GM21825 (cell line): ENCODE measurements at regions not wholly inside any gene's neighbourhood (a gene's known extent, or its start where the extent isn't known, plus 50 kb on each side); places are given as distances from the start of the nearest gene placed in this dataset.

Source experiments
- ATAC-seq: cut with Tn5 transposase; IDR thresholded peaks from one replicate; pipeline ENCODE4 v1.9.1; 2021; ENCODE audit warnings: mild to moderate bottlenecking, moderate library complexity; ENCODE audit not compliant: unreplicated experiment

DNA sequence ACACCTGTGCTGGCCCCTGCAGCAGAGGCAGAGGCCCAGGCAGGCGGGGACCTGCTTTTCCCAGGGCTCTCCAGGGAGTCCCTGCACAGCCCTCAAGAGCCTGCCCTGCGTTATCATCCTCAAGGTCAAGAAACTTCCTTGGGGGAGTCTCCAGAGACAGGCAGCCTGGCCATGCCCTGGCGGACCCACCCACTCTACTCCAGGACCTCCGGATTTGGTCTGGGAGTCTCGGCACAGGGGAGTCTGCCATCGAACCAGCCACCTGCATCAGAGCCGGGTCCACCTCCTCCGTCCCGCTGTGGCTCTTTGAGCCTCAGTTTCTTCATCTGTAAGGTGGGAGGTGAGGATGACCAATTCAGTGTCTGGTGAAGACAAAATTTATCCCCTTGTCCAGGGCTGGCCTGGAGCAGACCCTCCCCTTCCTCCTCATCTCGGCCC, 75.3 kb upstream of the TNRC6C start:
- no peak for ATAC-seq

DNA sequence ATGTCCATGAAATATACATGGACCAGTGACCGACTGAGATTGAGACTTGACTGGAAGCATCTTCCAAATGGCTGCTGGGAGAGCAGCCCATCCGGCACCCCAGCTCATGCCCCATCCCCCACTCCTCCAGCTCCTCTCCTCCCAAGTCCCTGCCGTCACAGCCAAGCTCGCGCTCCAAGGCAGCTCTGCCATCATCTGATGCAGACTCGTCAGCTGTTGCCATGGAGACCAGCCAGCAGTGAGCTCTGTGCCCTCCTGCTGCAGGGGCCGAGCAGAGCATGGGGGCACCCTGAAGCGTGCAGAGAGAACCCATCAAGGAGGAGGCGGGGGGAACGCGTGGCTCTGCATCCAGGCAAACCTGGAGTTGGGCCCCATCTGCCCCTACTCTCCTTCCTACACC, 74.5 kb upstream of the TNRC6C start:
- ATAC-seq = no peak

DNA sequence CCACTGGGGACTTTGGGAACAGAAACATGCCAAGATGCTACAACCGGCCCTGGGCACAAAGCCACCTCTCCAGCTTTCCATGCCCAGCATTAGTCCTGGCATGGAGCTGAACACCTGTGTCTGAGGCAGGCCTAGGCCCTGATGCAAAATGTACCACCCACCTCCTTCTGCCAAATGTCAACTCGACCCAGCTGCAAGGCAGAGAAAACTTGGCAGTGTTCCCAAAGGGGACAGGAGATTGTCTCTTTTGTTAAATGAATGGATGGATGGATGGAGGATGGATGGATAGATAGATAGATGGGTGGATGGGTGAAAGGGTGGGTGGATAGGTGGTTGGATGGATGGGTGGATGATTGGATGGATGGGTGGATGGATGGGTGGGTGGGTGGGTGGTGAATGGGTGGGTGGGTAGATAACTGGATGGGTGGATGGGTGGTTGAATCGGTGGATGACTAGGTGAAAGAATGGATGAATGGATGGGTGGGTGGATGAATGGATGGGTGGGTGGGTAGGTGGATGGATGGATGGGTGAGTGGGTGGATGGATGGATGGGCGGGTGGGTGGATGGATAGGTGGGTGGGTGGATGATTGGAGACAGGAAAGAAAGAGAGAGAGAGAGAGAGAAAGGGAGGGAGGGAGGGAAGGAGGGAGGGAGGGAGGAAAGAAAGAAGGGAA, 73.4 kb upstream of the TNRC6C start:
- ATAC-seq = no peak

DNA sequence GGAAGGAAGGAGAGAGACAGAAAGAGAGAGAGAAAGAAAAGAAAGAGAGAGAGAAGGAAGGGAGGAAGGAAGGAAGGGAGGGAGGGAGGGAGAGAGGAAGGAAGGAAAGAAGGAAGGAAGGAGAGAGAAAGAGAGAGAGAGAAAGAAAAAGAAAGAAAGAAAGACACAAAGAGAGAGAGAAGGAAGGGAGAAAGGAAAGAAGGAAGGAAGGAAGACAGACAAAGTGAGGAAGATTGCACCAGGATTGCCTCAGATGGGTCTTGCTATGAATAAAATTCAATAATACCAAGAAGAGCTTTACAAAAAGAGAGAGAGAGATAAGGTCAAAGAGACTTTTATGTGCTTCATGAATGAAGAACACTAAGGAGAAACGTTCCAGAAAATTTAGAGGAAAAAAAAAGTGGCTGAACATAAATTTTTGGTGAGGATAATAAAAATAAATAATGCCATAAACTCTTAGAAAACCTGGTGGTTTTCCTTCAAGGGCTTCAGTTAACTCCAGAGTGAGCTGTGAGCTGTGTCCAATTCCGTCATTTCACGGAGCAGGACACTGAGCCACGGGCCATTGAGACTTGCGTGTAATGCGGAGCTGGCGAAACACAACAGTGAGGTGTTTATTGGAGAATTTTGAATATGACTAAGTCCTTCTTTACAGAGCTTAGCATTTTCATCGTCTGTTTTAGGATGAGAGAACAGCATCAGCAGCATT, 72.7 kb upstream of the TNRC6C start:
- no peak for ATAC-seq

DNA sequence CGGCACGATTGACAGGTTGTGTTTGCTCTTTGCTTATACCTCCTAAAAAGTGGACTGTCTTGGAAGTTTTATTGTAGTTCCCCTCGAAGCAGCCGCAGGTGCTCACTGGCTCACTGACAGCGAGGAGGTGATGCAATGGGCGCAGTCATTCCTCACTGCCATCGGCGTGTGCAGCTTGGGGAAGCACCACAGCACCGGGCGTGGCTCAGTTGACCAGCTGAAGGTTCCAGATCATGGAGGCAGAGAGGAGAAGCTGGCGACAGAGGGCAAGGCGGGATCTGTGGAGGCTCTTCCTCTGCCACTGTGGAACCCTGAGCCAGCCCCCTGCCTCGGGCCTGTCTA, 72.1 kb upstream of the TNRC6C start:
- ATAC-seq = no peak

DNA sequence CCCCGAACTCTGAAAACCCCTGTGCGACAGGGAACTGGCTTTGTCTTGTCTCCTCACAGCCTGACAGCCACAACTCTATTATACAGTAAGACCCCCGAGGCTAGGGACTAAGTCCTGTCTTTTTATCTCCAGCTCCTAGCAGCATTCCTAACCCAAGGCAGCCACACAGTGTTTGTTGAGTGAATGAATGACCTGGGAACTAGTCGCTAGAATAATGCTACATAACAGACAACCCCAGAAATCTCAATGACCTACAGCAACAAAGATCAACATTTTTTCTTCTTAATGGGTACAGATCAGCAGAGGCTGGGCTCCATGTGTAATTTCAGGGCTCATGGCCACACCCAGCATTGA, 71.4 kb upstream of the TNRC6C start:
- no peak for ATAC-seq

DNA sequence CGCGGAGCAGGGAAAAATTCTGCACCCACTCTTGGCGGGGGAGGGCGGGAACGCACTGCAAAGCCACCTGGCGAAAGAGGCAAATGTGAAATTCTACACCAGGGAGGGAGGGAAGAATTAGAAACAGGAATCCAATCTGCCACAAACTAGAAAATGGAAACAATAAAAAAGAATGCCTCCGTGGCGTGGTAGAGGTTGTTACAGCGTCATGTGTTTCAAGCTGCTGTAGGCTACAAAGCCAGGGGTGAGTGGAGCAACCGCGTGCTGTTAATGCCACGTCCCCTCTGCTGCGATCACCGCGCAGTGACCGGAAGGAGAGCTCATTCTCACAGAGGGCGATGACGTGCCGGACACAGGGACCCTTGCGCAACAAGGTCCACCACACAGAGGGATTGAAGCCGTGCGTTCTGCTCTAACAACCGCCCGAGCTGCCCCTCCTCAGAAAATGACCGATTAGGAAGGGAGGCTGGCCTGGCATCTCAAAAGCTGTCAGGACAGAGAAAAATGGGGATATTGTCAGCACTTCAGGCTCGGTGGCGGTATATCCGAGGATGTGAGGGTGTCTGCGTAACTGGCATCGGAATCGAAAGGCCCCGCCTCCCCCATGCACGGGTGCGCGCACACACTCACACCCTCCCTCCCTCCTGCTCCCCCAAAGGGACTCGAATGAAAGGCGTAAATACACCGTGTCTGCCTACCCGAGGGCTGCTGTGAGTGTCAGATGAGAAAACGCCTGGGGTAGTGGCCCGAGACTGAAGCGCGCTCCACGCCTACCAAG, 70.8 kb upstream of the TNRC6C start:
- ATAC-seq = no peak

DNA sequence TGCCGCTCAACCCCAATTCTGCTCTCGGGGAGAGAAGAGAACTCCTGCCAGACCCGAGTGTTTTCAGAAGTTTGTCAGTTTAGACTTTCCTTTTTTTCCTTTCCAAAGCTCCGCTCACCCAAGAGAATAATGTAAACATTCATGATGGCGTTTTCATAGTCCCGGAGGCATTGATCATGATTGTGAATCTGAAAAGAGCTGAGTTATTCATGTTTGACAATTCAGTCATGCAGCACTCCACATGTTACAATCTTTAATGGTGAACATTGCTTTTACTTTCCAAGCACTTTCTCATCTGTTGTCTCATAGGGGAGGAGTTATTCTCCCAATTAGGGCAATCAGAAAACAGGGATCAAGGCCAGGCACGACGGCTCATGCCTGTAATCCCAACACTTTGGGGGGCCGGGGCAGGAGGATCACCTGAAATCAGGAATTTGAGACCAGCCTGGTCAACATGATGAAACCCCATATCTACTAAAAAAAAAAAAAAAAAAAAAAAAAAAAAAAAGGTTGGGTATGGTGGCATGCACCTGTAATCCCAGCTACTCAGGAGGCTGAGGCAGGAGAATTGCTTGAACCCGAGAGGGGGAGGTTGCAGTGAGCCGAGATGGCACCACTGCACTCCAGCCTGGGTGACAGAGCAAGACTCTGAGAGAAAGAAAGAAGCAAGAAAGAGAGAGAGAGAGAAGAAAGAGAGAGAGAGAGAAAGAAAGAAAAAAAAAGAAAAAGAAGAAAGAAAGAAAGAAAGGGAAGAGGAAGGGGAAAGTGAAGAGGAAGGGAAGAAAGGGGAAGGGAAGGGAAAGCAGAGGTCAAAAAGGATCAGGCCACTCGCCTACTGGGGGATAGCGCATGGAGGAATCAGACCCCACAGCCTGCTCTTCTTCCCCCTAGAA, 70.0 kb upstream of the TNRC6C start:
- no peak for ATAC-seq

DNA sequence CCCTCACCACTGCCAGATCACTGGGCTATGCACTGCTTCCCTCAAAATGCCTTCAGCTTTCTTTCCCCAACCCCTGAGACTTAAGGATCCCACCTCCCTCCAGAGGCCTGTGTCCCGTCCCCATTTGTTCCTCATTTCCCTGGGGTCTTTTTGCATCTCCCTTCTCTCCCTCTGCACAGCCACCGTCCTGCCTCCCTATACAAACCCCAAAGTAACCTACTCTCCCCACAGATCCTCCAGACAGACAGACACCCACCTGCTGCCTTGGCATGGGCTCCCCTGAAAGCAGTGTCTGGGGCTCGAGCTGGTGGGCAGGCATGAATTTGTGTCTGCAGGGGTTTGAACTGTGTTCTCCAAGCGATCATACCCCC, 69.4 kb upstream of the TNRC6C start:
- no peak for ATAC-seq

DNA sequence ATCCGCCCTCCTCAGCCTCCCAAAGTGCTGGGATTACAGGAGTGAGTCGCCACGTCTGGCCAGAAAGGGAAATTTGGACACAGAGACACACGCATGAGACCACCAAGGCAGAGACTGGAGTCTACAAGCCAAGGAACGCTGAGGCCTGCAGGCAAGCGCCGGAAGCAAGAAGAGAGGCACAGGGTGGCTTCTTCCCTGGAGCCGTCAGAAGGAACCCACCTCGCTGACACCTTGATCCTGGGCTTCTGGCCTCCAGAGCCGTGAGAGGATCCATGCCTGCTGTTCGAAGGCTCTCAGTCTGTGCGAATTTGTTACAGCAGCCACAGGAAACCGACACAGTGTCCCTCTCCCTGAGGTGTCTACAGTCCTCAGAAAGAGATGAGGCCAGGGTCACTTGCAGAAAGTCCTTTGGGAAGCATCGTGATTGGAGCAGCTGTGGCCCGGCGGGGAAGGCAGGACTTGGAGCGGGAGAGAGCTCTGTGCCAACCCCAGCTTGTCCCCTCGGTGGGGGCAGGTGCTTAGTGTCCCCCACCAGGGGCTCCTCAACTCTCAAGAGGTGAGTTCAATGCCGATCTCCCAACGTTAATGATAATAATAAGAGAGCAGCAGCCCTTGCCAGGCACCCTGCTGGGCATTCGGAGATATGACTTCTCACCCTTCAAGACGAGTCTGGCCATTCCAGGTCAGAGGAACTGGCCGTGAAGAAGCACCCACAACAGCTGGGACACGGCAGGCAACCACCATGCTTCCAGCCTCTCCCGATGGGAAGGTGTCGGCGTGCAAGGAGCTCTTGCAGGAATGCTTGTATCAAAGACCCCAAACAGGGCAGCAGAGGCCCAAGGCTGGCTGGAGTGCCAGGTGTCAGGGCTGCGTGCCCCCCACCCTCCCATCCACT, 68.4 kb upstream of the TNRC6C start:
- ATAC-seq = no peak

DNA sequence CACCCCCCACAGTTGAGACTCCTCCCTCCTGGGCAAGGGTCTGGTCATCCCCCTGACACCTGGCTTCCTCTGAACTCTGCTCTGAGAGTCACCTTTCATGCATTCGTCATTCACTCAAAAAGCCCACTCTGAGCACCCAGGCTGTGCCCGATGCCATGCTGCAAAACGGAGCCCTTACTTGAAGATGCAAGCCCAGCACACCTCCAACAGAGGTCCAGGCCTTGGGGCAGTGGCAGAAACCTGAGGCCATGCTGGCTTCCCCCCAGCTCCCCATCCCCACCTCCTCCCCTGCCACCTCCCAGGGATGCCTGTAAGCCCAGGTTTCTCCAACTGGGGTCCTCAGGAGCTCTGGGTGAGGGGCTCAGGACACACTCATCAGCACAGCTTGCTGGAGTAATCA, 67.7 kb upstream of the TNRC6C start:
- no peak for ATAC-seq

DNA sequence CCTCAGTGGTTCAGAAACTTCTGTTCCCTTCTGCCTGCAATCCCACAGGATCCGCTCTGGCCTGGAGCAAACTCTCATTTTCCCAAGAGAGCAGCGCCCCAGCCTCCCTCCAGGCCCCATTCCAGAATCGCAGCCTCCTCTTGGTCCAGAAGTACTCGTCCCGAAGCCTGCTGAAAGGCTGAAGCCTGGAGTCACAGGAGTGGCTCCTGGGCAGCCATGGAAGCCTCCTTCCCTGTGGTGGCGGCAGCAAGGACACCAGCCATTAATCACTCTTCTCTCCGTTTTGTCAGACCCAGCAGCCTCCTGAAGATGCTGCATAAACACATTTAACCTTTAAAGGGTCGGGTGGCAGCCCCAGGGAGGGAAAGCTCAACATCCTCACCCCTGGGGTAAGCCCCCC, 66.9 kb upstream of the TNRC6C start:
- ATAC-seq = no peak

DNA sequence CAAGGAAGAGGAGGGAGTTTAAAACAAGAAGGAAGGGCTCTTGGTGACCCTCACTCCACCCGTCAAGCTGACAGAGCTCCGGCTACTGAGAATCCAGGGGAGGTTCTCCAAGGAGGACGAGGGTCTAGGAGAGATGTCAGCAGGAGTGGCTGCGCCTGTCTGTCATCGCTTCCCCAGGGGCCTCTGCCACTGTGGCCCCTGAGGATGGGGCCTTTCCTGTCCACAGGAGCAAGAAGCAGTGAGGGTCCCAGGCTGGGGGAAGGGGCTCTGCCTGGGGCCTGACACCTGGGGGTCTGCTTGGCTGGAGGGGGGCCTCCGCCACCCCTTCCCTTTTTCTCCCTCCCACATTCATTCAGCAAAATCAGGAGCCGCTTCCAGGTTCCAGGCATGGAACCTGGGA, 66.5 kb upstream of the TNRC6C start:
- ATAC-seq = no peak

DNA sequence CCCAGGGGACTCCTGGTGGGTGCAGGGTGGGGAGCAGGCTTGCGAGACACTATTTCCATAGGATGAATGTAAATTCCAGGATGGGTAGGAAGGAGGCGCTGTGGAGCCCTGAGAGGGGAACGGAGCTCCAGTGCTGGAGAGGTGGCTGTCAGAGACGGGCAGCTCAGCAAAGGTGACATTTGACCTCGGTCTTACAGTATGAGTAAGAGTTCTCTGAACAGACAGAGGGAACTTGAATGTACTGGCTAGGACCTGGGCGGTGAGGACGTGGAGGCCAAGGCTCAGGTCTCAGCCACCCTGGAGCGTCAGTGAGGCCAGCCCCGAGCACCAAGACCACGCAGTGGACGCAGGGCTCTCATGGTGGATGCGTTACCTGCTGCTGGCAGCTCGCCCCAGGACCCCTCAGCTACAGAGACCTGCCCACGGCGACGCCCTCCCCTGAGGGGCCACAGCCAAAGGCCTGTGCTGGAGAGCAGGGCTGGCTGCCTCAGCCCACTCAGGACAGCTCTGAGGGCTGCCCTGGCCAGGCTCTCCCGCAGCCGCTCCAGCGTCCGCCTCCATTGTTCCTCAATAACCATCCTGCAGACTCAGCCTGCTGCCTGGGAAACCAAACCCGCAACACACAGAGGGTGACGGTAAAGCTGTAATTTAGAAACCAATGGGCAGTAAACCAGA, 65.9 kb upstream of the TNRC6C start:
- ATAC-seq = no peak

DNA sequence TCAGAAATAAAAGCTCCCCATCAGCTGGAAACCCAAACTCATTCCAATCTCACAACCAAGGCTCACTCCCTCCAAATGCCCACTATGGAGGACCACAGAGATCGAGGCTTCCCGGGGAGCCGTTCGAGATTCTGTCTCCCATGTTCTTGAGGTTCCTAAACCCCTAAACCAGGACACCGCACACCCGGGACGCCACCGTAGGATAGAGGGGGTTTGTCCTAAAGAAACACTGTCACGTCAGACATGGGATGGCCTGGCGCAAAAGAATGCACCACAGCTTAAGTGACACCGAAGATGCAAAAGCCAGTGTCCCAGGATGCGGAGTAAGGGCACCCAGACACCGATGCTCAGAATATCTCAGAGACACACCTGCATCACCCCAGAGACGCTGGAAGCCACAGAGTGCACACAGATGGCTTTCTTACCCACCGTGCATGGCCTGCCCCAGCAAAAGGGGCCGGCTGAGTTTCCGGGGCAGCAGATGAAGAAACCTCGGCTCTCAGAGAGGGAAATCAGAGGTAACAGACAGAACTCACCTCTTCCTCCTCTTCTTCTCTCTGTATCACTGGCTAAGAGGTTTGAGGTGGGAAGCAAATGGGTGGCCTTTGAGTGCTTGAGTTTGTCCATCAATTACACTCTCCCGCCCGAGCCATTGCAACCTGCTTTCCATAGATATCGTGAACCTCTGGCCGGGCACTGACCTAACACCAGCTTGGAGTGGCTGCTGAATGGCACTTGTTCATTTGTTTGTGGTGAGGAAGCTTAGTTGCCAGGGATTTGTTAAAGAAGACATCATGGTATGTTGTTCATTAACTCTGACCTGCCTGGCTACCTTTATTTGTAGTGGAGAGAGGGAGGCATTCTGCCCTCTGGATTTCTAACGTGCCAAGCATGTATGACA, 65.1 kb upstream of the TNRC6C start:
- ATAC-seq = no peak

DNA sequence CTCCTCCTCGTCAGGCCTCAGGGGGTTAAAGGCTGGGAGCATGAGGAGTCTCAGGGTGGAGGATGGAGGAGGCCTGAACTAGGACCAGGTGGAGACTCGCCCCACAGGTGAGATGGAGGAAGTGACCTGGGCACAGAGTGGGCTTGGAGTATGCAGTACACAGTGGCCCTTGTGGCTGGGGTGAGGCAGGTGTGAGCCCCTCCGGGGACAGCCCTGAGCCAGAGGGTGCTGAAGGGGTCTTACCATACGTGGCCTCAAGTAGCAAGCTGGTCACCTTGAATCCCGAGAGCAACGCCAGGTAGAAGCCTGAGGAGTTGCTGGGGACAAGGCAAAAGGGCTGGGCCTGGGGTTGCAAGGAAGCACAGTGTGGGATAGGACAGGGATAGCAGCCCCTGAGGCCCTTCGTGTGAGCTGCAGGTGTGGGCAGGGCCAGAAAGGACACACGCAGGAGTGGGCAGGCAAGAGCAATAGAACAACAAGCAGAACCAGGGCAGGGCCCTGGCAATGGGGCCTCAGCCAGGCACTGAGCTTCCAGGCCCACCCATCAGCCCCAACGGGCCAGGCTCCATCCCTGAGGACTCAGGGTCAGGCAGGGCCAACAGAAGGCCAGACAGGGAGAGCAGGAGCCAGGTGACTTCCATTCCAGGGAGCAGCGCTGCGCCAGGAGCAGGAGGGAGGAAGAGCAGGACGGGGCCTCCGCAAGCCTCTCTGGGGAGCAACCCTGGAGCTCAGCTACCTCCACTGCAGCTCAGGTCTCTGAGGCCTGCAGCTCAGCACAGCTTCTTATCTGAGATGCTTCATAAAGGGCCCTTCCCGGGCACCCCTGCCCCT, 64.2 kb upstream of the TNRC6C start:
- ATAC-seq = no peak

DNA sequence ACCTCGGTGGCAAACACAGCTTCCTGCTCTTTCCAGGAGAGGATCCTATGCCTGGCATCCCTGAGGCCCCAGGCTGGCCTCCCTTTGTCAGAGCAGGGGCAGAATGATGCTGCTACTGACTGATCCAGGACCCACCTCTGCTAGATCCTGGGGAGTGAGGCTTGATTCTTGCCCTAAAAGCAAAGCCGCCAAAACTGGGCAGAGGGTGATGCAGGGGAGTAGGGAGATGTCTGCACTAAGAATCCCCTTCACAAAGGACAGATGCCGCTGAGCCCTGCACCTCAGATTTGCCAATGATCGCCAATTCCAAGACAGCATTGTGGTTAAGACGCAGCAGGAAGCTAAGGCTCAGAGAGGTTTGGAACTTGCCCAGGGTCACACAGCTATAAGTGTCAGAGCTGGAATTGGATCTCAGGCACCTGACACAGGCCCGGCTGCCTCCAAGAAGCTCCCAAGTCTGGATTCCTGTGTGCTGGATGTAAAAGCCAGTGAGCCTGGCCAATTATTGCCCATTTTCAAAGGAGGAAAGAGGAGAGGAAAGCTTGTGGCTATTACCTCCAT, 60.7 kb upstream of the TNRC6C start:
- no peak for ATAC-seq
